Stimulated activated naive B cell treated with anti-CD40 and anti-IgM and Interleukin-4, amounts not matched to agents 10 μg/mL and 1 μg/mL and 100 μg/mL, for 72 hours (primary cell): ENCODE measurements at regions not wholly inside any gene's neighbourhood (a gene's known extent, or its start where the extent isn't known, plus 50 kb on each side); places are given as distances from the start of the nearest gene placed in this dataset.

Experiments used
- ATAC-seq, 2 donors: fragments of 150-1000 bp; cut with Tn5 transposase; replicated peaks; 2 replicates each; pipeline ENCODE4 v1.10.0; 2021; ENCODE audit warnings: moderate library complexity in 1 of 2
- DNase-seq: peaks from one replicate; pipeline ENCODE4 v3.0.0; 2021
- H3K27ac Mint-ChIP-seq: one replicate; pipeline ENCODE4 v1.8.0; 2022; ENCODE audit warnings: mild to moderate bottlenecking, mixed read lengths
- H3K27me3 Mint-ChIP-seq, 2 donors: one replicate each; pipeline ENCODE4 v1.8.0; 2022; ENCODE audit warnings: mixed read lengths in 2 of 2
- H3K36me3 Mint-ChIP-seq, 2 donors: one replicate each; pipeline ENCODE4 v1.8.0; 2022; ENCODE audit warnings: mixed read lengths in 2 of 2, mild to moderate bottlenecking in 1 of 2
- H3K4me1 Mint-ChIP-seq, 2 donors: one replicate each; pipeline ENCODE4 v1.8.0; 2022; ENCODE audit warnings: mixed read lengths in 2 of 2, mild to moderate bottlenecking in 1 of 2
- H3K4me3 Mint-ChIP-seq, 2 donors: one replicate each; pipeline ENCODE4 v1.8.0; 2022; ENCODE audit warnings: mild to moderate bottlenecking in 2 of 2, mixed read lengths in 2 of 2, moderate library complexity in 1 of 2
- H3K9me3 Mint-ChIP-seq, 2 donors: one replicate each; pipeline ENCODE4 v1.8.0; 2022; ENCODE audit warnings: mixed read lengths in 2 of 2, mild to moderate bottlenecking in 1 of 2

- DNase-seq (no peak), ATAC-seq (no peak)
- peaks cover 0 to 2% of the 10 kb centered on the region in 2 donors for H3K9me3 Mint-ChIP-seq
- no peaks in the 10 kb centered on the region for H3K27me3 Mint-ChIP-seq
- peaks cover 23 to 44% of the 10 kb centered on the region in 2 donors for H3K4me1 Mint-ChIP-seq
- no peak overlapping the region for H3K4me3 Mint-ChIP-seq
- H3K36me3 Mint-ChIP-seq, result peaks cover 0 to 2% of the 10 kb centered on the region in 2 donors
- H3K27ac Mint-ChIP-seq, result no peak overlapping the region
Measured at GRCh38 chr3:30505866-30506520, 100.4 kb upstream of the TGFBR2 start.

- ATAC-seq (no peak), DNase-seq (no peak)
- H3K36me3 Mint-ChIP-seq, result no peaks in the 10 kb centered on the region
- peaks cover 0 to under 1% of the 10 kb centered on the region in 2 donors for H3K9me3 Mint-ChIP-seq
- no peak overlapping the region for H3K4me3 Mint-ChIP-seq
- peaks cover 11 to 29% of the 10 kb centered on the region in 2 donors for H3K4me1 Mint-ChIP-seq
- no peaks in the 10 kb centered on the region for H3K27me3 Mint-ChIP-seq
- H3K27ac Mint-ChIP-seq, result no peak overlapping the region
Measured at GRCh38 chr3:30508339-30508738, 98.1 kb upstream of the TGFBR2 start.

DNA sequence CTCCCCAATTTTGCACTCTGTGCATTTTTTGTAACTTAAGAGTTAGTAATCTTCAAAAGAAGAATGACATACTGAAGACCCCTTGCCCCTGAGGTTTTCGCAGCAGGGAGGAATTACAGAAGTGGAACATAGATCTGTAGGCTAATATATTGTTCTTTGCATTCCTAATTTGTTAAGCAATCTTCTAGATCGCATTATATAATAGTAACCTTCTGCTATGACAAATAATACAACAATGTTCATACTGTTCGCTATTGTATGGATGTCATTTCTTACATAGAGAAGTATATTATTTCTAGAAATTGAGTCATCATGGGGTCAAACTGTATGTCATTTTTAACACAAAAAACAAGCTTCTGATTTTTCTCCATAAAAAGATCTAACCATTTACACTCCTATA lies 95.8 kb upstream of the TGFBR2 start:
- Mint-ChIP-seq H3K9me3 (no peaks in the 10 kb centered on the region), H3K4me3 (no peak overlapping the region), H3K27ac (no peak overlapping the region), H3K27me3 (no peaks in the 10 kb centered on the region), H3K36me3 (no peaks in the 10 kb centered on the region), H3K4me1 (peaks cover 6 to 17% of the 10 kb centered on the region in 2 donors)
- ATAC-seq (no peak), DNase-seq (no peak)

GRCh38 chr3:30511524-30512251 lies 94.7 kb upstream of the TGFBR2 start:
- DNase-seq, result no peak
- Mint-ChIP-seq H3K9me3 (no peaks in the 10 kb centered on the region), H3K4me1 (peaks cover 6 to 15% of the 10 kb centered on the region in 2 donors), H3K27me3 (no peaks in the 10 kb centered on the region), H3K27ac (peak overlapping the region; percentile 22), H3K36me3 (no peaks in the 10 kb centered on the region), H3K4me3 (no peak overlapping the region)
- no peak for ATAC-seq

GRCh38 chr3:30512576-30512975 lies 93.8 kb upstream of the TGFBR2 start:
- Mint-ChIP-seq H3K27me3 (no peaks in the 10 kb centered on the region), H3K4me3 (no peak overlapping the region), H3K27ac (no peak overlapping the region), H3K9me3 (no peaks in the 10 kb centered on the region), H3K36me3 (no peaks in the 10 kb centered on the region), H3K4me1 (peaks cover 6 to 15% of the 10 kb centered on the region in 2 donors)
- DNase-seq (no peak), ATAC-seq (no peak)

DNA sequence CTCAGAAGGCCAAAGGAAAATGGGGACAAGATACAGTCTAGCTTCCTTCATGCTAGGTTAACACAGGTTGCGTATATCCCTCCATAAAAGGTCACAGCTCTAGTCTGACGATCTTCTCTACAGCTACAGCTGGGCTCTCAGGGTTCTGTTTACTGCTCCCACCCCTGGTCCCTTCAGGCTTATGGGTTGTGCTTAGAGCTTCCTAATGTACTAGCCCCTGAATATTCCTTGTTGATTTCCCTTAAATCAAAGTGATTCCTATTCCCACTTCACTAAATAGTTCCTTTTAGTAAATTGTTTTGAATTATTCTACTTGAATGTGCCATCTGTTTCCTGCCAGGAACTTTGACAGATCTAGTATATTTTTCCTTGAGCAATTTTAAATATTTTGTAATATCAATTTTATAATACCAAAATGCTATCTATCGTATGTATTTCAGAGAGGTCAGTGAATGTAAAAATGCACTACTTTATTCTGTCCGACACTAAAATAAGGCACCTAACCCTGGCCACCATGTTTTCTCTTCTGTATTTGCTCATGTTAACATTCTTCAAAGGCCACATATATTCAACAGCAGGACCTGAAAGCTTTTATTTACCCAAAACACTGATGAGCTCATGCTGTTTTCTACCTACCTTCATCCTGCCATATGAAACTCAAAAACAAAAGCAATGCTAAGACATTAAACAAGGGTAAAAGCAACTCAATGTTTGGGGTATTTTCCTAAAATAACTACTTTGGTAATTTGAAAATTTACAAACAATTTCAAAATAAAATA lies 92.8 kb upstream of the TGFBR2 start:
- H3K36me3 Mint-ChIP-seq, result no peaks in the 10 kb centered on the region
- H3K27ac Mint-ChIP-seq, result no peak overlapping the region
- H3K4me1 Mint-ChIP-seq, result peaks cover 6 to 9% of the 10 kb centered on the region in 2 donors
- no peaks in the 10 kb centered on the region for H3K9me3 Mint-ChIP-seq
- DNase-seq (no peak), ATAC-seq (no peak)
- H3K4me3 Mint-ChIP-seq, result no peak overlapping the region
- H3K27me3 Mint-ChIP-seq, result no peaks in the 10 kb centered on the region

DNA sequence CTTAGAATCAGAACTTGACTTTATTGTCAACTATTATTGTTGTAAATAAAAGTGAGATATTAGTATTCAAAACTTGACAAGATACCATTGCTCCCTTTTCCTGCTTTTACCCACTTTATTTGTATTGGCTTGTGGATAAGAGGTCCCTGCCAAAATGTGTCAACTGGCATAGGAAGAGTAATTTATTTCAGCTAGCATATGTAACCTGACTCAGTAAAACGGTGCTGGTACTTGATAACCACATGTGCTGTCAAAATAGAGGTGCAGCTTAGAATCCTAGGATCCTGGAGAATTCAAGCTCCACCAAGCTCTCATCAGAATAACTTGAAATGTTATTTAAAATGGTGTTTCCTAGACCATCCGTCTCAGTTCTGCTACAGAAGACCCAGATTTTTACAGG lies 90.2 kb upstream of the TGFBR2 start:
- Mint-ChIP-seq H3K27ac (no peak overlapping the region), H3K4me1 (peaks cover 6 to 9% of the 10 kb centered on the region in 2 donors), H3K9me3 (no peaks in the 10 kb centered on the region), H3K27me3 (no peaks in the 10 kb centered on the region), H3K4me3 (no peak overlapping the region), H3K36me3 (no peaks in the 10 kb centered on the region)
- DNase-seq, result no peak
- no peak for ATAC-seq

DNA sequence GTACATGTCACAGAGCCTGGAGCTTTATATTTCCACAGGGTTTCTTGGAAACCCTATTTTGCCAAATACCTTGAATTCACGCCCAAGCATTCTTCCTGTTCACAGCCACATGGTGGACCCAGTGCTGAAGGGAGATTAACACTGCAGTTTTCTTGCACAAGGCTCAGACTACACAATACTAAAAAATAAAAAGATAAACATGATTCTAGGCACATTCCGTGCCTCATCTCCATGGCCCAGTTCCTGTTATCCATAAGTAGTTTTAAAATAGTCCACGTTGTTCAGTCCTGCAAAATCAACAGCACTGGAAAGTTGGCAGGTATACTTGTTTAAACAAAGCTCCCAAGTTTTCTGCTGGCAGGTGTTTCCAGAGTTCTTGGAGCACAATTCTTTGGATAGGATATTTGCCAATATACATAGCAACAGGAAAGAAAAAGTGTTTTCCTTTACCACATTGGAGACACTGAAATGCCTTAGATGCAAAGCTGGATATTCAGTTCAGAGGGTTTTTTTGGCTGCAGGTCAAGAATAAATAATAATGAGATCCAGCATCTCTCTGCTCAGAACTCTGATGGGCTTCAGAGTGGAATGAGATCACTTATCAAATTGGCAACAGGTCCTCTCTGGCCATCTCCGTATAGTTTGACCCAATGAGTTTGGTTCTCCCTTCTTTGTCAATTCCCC lies 88.1 kb upstream of the TGFBR2 start:
- Mint-ChIP-seq H3K4me3 (no peak overlapping the region), H3K9me3 (no peaks in the 10 kb centered on the region), H3K4me1 (no peaks in the 10 kb centered on the region), H3K27me3 (no peaks in the 10 kb centered on the region), H3K27ac (no peak overlapping the region), H3K36me3 (no peaks in the 10 kb centered on the region)
- DNase-seq, result no peak
- no peak for ATAC-seq

- Mint-ChIP-seq H3K36me3 (no peaks in the 10 kb centered on the region), H3K27me3 (no peaks in the 10 kb centered on the region), H3K9me3 (no peaks in the 10 kb centered on the region), H3K4me3 (no peak overlapping the region), H3K4me1 (no peaks in the 10 kb centered on the region), H3K27ac (no peak overlapping the region)
- no peak for ATAC-seq
- no peak for DNase-seq
Measured at GRCh38 chr3:30518872-30519271, 87.5 kb upstream of the TGFBR2 start.

DNA sequence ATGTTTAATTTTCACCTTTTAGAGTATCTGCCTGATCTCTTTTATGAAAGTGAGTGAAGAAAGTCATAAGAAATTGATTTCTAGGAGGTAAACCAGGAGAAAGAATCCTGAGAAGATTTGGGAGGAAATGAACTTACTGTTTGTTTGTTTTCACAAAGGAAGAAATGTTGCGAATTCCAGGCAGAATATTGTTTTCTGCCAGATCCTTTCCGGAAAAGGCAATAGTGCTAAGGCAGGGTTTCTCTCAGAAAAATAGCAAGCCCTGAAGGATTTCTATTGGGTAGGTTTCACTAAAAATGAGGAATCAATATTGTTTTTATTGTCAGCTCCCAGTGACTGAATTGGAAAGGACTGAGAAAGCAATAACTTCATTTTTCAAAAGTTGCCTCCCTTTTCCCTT lies 85.7 kb upstream of the TGFBR2 start:
- Mint-ChIP-seq H3K36me3 (no peaks in the 10 kb centered on the region), H3K4me3 (no peak overlapping the region), H3K27me3 (no peaks in the 10 kb centered on the region), H3K4me1 (peaks cover 4 to 8% of the 10 kb centered on the region in 2 donors), H3K9me3 (no peaks in the 10 kb centered on the region), H3K27ac (no peak overlapping the region)
- DNase-seq (no peak), ATAC-seq (no peak)

DNA sequence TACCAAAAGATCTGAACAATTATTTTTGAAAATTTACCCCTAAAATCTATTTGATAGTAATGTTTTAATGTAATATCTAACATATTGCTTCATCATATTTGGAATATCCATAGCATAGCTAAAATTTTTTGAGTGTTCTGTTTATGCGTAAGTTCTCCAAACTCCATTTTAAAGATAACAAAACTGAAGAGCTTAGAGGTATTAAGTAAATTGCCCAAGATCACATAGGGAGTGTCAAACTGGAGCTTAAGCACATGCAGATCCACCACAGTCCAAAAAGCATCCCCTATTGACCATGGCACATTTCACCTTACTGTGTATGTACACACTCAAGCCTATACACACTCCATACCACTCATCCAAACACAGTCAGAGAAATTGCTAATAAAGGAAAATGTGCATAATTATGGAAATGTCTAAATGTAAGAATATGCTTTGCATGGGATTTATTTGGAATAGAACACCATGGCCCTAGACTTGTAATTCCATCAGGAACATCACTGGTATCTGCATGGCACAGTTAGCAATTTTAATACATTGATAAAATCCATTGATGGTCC lies 85.2 kb upstream of the TGFBR2 start:
- ATAC-seq (no peak), DNase-seq (no peak)
- Mint-ChIP-seq H3K36me3 (no peaks in the 10 kb centered on the region), H3K4me1 (peaks cover 4 to 8% of the 10 kb centered on the region in 2 donors), H3K4me3 (no peak overlapping the region), H3K27me3 (no peaks in the 10 kb centered on the region), H3K27ac (no peak overlapping the region), H3K9me3 (no peaks in the 10 kb centered on the region)

GRCh38 chr3:30522476-30522875 lies 83.9 kb upstream of the TGFBR2 start:
- H3K36me3 Mint-ChIP-seq, result no peaks in the 10 kb centered on the region
- no peak overlapping the region for H3K27ac Mint-ChIP-seq
- peaks cover 4 to 9% of the 10 kb centered on the region in 2 donors for H3K4me1 Mint-ChIP-seq
- no peaks in the 10 kb centered on the region for H3K27me3 Mint-ChIP-seq
- no peak overlapping the region for H3K4me3 Mint-ChIP-seq
- DNase-seq (no peak), ATAC-seq (no peak)
- H3K9me3 Mint-ChIP-seq, result no peaks in the 10 kb centered on the region

GRCh38 chr3:30523366-30523765 lies 83.0 kb upstream of the TGFBR2 start:
- H3K27ac Mint-ChIP-seq, result no peak overlapping the region
- H3K4me1 Mint-ChIP-seq, result peaks cover 4 to 13% of the 10 kb centered on the region in 2 donors
- DNase-seq (no peak), ATAC-seq (no peak)
- H3K9me3 Mint-ChIP-seq, result no peaks in the 10 kb centered on the region
- no peak overlapping the region for H3K4me3 Mint-ChIP-seq
- no peaks in the 10 kb centered on the region for H3K36me3 Mint-ChIP-seq
- H3K27me3 Mint-ChIP-seq, result no peaks in the 10 kb centered on the region
